Caco-2 (cell line): ENCODE measurements at regions not wholly inside any gene's neighbourhood (a gene's known extent, or its start where the extent isn't known, plus 50 kb on each side); places are given as distances from the start of the nearest gene placed in this dataset.

Experiments used
- BruUV-seq: library from RNA; stranded (reverse); fragments of 400-500 nt; replicated peaks from 2 replicates; lab custom pipeline; 2021; lab: Mats Ljungman, UMichigan
- CTCF ChIA-PET: fragments of 300-600 bp; sonication (Branson Sonifier 250); formaldehyde crosslinking; loops from one replicate; lab custom pipeline; 2022; ENCODE audit warnings: antibody characterized with exemption; lab: Charles Lee
- POLR2A ChIA-PET: fragments of 300-600 bp; sonication (Branson Sonifier 250); formaldehyde crosslinking; loops from one replicate; lab custom pipeline; 2022; ENCODE audit warnings: antibody characterized with exemption; lab: Charles Lee
- DNase-seq, 2 experiments: peaks; one replicate each; pipeline versions ENCODE4 v3.0.0 to v3.0.0-alpha.2; 2020 to 2022
- H3K27me3 ChIP-seq: replicated peaks from 2 replicates; pipeline ENCODE4 v1.6.0; 2011; ENCODE audit warnings: low read length; ENCODE audit not compliant: control insufficient read depth, insufficient read depth
- H3K36me3 ChIP-seq: 2 replicates; pipeline ENCODE4 v1.5.1; 2011; ENCODE audit warnings: low read length; ENCODE audit not compliant: control insufficient read depth, insufficient read depth
- H3K4me1 ChIP-seq: fragments of 250-450 bp; sonication (Bioruptor Pico); 2 replicates; pipeline ENCODE4 v1.5.1; 2020; ENCODE audit warnings: mild to moderate bottlenecking
- H3K4me3 ChIP-seq: 2 replicates; pipeline ENCODE4 v1.5.1; 2011; ENCODE audit warnings: low read depth, mild to moderate bottlenecking, control low read depth, low read length
- H3K9me3 ChIP-seq: fragments of 250-450 bp; sonication (Bioruptor Pico); 2 replicates; pipeline ENCODE4 v1.5.1; 2020; ENCODE audit warnings: mild to moderate bottlenecking, moderate library complexity
- H3K27ac Mint-ChIP-seq: one replicate; pipeline ENCODE4 v1.8.0; 2022; ENCODE audit warnings: mixed read lengths; ENCODE audit not compliant: unreplicated experiment
- H3K27me3 Mint-ChIP-seq: one replicate; pipeline ENCODE4 v1.8.0; 2022; ENCODE audit warnings: mixed read lengths; ENCODE audit not compliant: insufficient read depth, unreplicated experiment
- H3K36me3 Mint-ChIP-seq: one replicate; pipeline ENCODE4 v1.8.0; 2022; ENCODE audit warnings: mild to moderate bottlenecking, mixed read lengths; ENCODE audit not compliant: insufficient read depth, unreplicated experiment
- H3K4me1 Mint-ChIP-seq: one replicate; pipeline ENCODE4 v1.8.0; 2022; ENCODE audit warnings: low read depth, mixed read lengths; ENCODE audit not compliant: unreplicated experiment
- H3K4me3 Mint-ChIP-seq: one replicate; pipeline ENCODE4 v1.8.0; 2022; ENCODE audit warnings: mild to moderate bottlenecking, moderate library complexity, mixed read lengths; ENCODE audit not compliant: unreplicated experiment
- H3K9me3 Mint-ChIP-seq: one replicate; pipeline ENCODE4 v1.8.0; 2022; ENCODE audit warnings: mixed read lengths; ENCODE audit not compliant: unreplicated experiment
- CTCF ChIP-seq, 2 experiments: fragments of 200-600 bp in 1 of 2; IDR thresholded peaks; 1 replicate in 1 of 2; 2 replicates in 1 of 2; pipeline versions ENCODE4 v1.5.1 to v1.8.0; 2011 to 2022; ENCODE audit warnings: antibody characterized with exemption in 1 of 2, control low read depth in 1 of 2, inconsistent platforms in 1 of 2, low read depth in 1 of 2, low read length in 1 of 2, mild to moderate bottlenecking in 1 of 2, moderate library complexity in 1 of 2; ENCODE audit not compliant: insufficient read depth in 1 of 2, severe bottlenecking in 1 of 2, unreplicated experiment in 1 of 2
- intact Hi-C: fragments of 100-400 bp; cut with micrococcal nuclease; formaldehyde crosslinking; loops from one replicate; pipeline ENCODE4 v1.10.0; 2022; ENCODE audit not compliant: unreplicated experiment

- Mint-ChIP-seq H3K27me3 (no peaks in the 10 kb centered on the region), H3K4me3 (no peak overlapping the region), H3K4me1 (peaks cover 16% of the 10 kb centered on the region), H3K27ac (no peak overlapping the region), H3K9me3 (peaks cover 41% of the 10 kb centered on the region), H3K36me3 (peaks cover 7% of the 10 kb centered on the region)
- no peak overlapping the region for H3K4me3 ChIP-seq
- H3K4me1 ChIP-seq: peaks cover 9% of the 10 kb centered on the region
- 0 out of 2 replicates have a peak, but pooled peaks cover 8% of the 10 kb centered on the region for H3K9me3 ChIP-seq
- POLR2A ChIA-PET: no interaction called here
- DNase-seq: no peak
- no TSS peak for BruUV-seq
- CTCF ChIA-PET: no interaction called here
- H3K36me3 ChIP-seq: no peaks in the 10 kb centered on the region; the same call in 1 of the 2 replicates
- TF ChIP-seq CTCF (IDR thresholded peaks at IDR 0.05; ENCODE audit: insufficient read depth in 1 of 2, low read depth in 1 of 2, low read length in 1 of 2, severe bottlenecking in 1 of 2, unreplicated experiment in 1 of 2): no peak
- no peaks in the 10 kb centered on the region for H3K27me3 ChIP-seq
- intact Hi-C loops: no loop called here
Measured at GRCh38 chr21:29396951-29397455, 98.3 kb downstream of the BACH1 start.

- no peaks in the 10 kb centered on the region for H3K36me3 ChIP-seq
- peaks cover 64% of the 10 kb centered on the region for H3K9me3 Mint-ChIP-seq
- intact Hi-C loops: no loop called here
- no TSS peak for BruUV-seq
- no peaks in the 10 kb centered on the region for H3K36me3 Mint-ChIP-seq
- no peaks in the 10 kb centered on the region for H3K27me3 Mint-ChIP-seq
- H3K27ac Mint-ChIP-seq: no peak overlapping the region
- DNase-seq: no peak
- no peaks in the 10 kb centered on the region for H3K27me3 ChIP-seq
- POLR2A ChIA-PET: no interaction called here
- no peaks in the 10 kb centered on the region for H3K9me3 ChIP-seq
- H3K4me1 Mint-ChIP-seq: peaks cover 8% of the 10 kb centered on the region
- H3K4me3 ChIP-seq: no peak overlapping the region
- no peak for TF ChIP-seq CTCF (IDR thresholded peaks at IDR 0.05; ENCODE audit: insufficient read depth in 1 of 2, low read depth in 1 of 2, low read length in 1 of 2, severe bottlenecking in 1 of 2, unreplicated experiment in 1 of 2)
- no peaks in the 10 kb centered on the region for H3K4me1 ChIP-seq
- CTCF ChIA-PET: no interaction called here
- H3K4me3 Mint-ChIP-seq: no peak overlapping the region
Measured at GRCh38 chr21:29403301-29403700, 104.6 kb downstream of the BACH1 start.

DNA sequence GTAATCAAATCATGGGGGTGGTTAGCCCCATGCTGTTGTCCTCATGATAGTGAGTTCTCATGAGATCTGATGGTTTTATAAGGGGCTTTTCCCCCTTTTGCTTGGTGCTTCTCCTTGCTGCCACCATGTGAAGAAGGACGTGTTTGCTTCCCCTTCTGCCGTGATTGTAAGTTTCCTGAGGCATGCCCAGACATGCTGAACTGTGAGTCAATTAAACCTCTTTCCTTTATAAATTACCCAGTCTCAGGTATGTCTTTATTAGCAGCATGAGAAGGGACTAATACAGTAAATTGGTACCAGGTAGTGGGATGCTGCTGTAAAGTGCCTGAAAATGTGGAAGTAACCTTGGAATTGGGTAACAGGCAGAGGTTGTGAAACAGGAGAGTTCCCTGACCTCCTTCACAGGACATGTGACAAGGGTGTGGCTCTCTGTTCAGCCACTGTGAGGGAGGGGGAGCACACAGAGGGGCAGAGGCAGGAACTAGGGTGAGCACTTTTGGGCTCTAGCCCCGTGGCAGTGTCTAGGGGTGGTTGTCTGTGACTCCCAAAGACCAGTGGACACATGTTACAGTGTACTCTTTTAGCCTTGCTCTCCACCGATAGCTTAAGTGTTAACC, 105.3 kb downstream of the BACH1 start:
- ChIA-PET POLR2A (no interaction called here), CTCF (no interaction called here)
- peaks cover 57% of the 10 kb centered on the region for H3K9me3 Mint-ChIP-seq
- H3K4me1 ChIP-seq: no peaks in the 10 kb centered on the region
- no peak for DNase-seq
- TF ChIP-seq CTCF (IDR thresholded peaks at IDR 0.05; ENCODE audit: insufficient read depth in 1 of 2, low read depth in 1 of 2, low read length in 1 of 2, severe bottlenecking in 1 of 2, unreplicated experiment in 1 of 2): no peak
- no peak overlapping the region for H3K4me3 Mint-ChIP-seq
- no peaks in the 10 kb centered on the region for H3K9me3 ChIP-seq
- H3K27me3 ChIP-seq: no peaks in the 10 kb centered on the region
- no peak overlapping the region for H3K4me3 ChIP-seq
- intact Hi-C loops: no loop called here
- H3K36me3 Mint-ChIP-seq: no peaks in the 10 kb centered on the region
- H3K4me1 Mint-ChIP-seq: peaks cover 8% of the 10 kb centered on the region
- H3K27me3 Mint-ChIP-seq: no peaks in the 10 kb centered on the region
- BruUV-seq: no TSS peak
- no peak overlapping the region for H3K27ac Mint-ChIP-seq
- no peaks in the 10 kb centered on the region for H3K36me3 ChIP-seq
